Thyroid gland (tissue), 4 donors: ENCODE measurements at regions not wholly inside any gene's neighbourhood (a gene's known extent, or its start where the extent isn't known, plus 50 kb on each side); places are given as distances from the start of the nearest gene placed in this dataset.

Source experiments
- CTCF ChIP-seq, 6 experiments: fragments of 200-600 bp in 3 of 6; fragments of 450-650 bp in 3 of 6; sonication (generic) in 3 of 6; IDR thresholded peaks; one replicate each; pipeline ENCODE4 v1.5.1; 2016 to 2019; ENCODE audit warnings: antibody characterized with exemption in 6 of 6, mild to moderate bottlenecking in 2 of 6, inconsistent platforms in 1 of 6, moderate library complexity in 1 of 6
- POLR2A ChIP-seq, 2 donors: fragments of 450-650 bp; IDR thresholded peaks; one replicate each; pipeline ENCODE4 v1.6.1; 2017; ENCODE audit warnings: antibody characterized with exemption in 2 of 2, mild to moderate bottlenecking in 2 of 2, moderate library complexity in 1 of 2

- TF ChIP-seq POLR2A (IDR thresholded peaks at IDR 0.05): no peak
- peak in 5 of 6 experiments; percentile 10 to 69 (median 55) for TF ChIP-seq CTCF (IDR thresholded peaks at IDR 0.05)
These were observed 423.8 kb upstream of the MEX3C start for GRCh38 chr18:51621113-51621863.
